Mucosa of gallbladder (tissue), 1 donor: ENCODE measurements at regions not wholly inside any gene's neighbourhood (a gene's known extent, or its start where the extent isn't known, plus 50 kb on each side); places are given as distances from the start of the nearest gene placed in this dataset.
"Not testable (repeated sequence)": the region's sequence is repeated elsewhere in the genome, so short reads cannot be mapped to it uniquely, and the experiment has no call there.

ENCODE experiments used
- DNase-seq: peaks from one replicate; pipeline ENCODE4 v3.0.0-alpha.2; 2020; ENCODE audit warnings: low spot score
- donor health status: DM: no; HTN: no; CAD: no.

DNA sequence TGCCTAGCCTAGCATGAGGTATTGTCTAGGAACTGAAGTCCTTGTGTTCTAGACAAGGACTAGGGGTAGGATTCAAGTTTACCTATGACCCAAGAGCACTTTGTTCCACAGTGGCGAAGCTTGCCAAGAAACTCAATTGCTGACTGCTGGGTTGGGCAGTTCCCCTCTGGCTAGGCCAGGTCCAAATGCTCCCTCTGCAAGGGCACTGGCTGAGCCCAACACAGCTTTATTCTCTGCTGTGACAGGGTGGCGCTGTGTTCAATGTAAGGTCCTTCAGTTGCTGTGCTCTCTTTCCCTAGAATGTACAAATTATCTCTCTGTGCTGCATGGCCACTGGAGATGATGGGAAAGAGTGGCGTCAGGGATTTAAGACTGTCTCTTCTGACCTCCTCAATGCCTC is 950.8 kb downstream of the HACE1 start:
- no peak for DNase-seq

DNA sequence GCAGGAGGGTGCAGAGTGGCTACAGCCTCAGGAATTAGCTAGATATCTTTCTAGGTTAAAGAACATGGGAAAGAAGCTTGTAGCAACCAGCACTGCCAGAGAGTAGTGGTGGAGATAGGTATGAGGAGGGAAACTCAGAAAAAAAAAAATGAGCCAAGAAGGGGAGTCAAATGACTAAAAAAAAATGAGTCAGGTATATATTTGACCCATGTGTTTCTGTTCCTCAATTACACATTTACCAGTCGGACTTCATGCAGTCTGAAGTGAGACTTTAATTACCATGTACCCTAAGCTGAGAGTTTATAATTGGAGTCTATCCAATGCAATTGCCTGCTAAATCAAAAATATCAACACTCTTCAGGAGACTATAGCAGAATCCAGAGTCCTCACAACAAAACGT is 964.6 kb downstream of the HACE1 start:
- DNase-seq, result no peak

DNA sequence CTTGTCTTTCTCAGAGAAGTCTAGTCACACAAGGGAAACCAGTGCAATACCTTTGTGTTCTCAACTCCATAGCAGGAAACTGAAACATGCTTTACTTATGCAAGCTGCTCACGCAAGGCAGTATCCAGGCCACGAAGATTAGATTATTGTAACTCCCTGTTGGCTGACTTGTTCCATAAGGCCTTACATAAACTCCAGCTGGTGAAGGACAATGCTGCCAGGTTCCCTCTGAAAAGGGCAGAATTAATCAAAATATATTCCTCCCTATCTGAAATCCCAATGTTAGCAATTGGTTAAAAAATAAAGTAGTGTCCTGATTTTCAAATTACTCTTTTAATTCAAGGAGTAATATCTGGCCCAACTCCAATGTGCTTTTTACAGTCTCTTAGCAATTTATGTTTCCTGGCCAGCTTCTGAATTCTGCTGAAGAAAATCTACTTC is 966.6 kb downstream of the HACE1 start:
- no peak for DNase-seq

- no peak for DNase-seq
These were observed 972.8 kb downstream of the HACE1 start for GRCh38 chr6:103886951-103887350.

- no peak for DNase-seq
These were observed 974.3 kb downstream of the HACE1 start for GRCh38 chr6:103885446-103885845.

DNA sequence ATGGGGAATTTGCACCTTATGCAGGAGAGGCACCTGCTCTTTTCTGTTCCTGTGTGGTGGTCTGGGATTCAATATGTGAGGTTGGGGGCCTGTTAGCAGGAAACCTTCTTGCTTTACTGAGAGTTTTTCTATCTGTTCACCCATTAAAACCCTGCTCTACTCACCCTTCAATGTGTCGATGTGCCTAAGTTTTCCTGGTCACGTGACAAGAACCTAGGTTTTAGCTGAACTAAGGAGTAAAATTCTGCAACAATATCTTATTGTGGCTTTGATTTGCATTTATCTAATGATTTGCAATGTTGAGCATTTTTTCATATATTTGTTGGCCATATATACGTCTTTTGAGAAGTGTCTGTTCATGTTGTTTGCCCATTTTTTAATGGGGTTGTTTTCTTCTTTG is 979.9 kb downstream of the HACE1 start:
- DNase-seq, result no peak

GRCh38 chr6:103875221-103875620 is 984.5 kb downstream of the HACE1 start:
- DNase-seq, result no peak

- DNase-seq, result no peak
These were observed 985.1 kb downstream of the HACE1 start for GRCh38 chr6:103874575-103874974.

DNA sequence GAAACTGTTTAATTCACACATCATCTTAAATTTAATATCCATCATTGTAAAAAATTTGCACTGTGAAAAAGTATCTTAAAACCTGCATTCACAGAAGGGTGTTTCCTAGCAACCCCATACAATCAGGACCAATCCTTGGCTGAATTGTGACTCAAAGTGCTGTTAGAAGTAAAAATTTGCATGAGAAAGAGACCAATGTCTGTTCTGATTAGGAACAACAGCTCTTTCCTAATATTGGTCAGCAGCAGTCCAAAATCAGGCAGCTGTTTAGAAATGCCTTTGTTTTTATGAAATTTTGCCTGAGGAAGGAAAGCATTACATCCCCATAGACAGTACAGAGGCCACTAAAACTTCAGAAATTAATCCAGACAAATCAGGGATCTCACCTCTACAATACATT is 987.0 kb downstream of the HACE1 start:
- DNase-seq, result no peak

GRCh38 chr6:103872233-103872632 is 987.5 kb downstream of the HACE1 start:
- DNase-seq, result no peak

GRCh38 chr6:103870970-103871369 is 988.7 kb downstream of the HACE1 start:
- no peak for DNase-seq

DNA sequence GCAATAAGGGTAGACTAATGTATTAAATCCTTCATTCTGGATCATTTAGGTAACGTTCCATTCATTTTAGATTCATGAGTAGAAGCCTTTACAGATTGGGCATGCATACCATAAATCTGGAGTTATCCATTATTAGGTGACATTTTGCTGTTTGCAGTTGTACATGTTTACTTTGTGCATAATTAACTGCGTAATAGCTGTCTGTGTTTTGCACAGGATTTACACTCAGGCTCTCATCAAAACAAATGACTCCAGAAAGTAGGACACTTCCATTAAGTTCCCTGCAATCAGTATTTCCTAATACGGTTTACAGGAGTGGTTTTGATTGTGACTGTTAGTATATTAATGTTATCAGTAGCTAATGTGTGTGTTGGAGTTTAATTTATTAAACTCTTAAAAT is 997.4 kb downstream of the HACE1 start:
- no peak for DNase-seq

DNA sequence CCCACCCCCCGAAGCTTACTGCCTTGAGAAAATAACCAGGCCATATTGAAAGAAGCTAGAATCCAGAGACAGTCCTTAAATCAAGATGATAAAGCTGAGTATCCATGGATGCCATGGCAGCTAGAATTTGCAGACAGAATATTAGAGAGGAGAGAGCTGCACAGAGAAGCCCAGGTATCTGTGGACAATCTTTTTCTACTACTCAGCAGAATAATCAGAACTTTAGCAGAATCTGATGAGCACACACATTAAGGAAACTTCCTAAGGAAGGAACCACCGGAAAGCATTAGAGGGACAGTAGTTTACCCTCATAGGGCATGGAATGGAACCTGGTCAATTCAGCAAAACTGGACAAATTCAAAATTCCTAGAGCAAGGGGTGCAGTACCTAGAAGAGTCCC is 1001.7 kb downstream of the HACE1 start:
- DNase-seq, result no peak

DNA sequence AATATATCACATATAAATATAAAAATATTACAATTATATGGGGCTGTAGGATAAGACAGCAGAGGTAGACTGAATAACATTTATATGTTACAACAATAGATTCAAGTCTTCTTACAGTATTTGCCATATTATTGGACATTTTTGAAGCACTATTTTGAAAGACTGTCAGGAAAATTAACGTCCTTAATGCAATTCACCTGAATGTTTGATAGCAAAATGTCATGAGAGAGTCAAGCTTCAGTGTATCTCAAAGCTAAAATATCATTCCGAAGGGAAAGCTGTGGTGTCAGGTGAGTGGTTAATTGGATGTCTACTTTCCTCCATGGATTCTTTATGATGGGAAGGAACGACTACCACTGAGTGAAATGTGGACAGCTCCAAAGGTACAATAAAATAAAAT is 1004.0 kb downstream of the HACE1 start:
- no peak for DNase-seq

DNA sequence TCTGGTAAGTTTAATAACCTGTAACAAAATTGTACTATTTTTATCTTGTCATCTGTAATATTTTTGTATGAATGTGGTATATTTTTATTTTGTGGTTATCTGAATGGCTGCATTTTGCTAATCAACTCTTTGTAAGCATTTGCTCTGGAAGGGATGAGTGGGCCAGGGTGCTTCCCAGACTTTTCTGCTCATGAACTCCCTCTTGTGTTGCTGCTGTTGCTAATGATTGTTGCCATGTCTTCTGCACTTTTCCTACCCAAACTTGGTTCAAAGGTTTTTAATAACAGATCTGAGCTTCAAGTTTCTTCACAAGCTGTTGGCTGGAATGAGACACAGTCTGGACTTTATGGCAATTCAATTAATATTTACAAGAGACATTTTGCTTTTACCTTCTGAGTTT is 1005.7 kb downstream of the HACE1 start:
- DNase-seq, result no peak

GRCh38 chr6:103838457-103838856 is 1021.3 kb downstream of the HACE1 start:
- DNase-seq, result no peak

DNA sequence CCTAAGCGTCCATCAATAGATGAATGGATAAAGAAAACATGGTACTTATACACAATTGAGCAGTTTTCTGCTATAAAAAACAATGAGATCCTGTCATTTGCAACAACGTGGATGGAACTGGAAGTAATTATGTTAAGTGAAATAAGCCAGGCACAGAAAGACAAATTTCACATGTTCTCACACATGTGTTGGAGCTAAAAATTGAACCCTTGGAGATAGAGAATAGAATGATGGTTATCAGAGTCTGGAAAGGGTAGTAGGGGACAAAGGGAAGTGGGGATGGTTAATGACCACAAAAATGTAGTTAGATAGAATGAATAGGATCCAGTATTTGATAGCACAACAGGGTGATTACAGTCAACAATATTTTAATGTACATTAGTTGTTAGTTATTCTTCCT is 1033.5 kb downstream of the HACE1 start:
- DNase-seq, result no peak

DNA sequence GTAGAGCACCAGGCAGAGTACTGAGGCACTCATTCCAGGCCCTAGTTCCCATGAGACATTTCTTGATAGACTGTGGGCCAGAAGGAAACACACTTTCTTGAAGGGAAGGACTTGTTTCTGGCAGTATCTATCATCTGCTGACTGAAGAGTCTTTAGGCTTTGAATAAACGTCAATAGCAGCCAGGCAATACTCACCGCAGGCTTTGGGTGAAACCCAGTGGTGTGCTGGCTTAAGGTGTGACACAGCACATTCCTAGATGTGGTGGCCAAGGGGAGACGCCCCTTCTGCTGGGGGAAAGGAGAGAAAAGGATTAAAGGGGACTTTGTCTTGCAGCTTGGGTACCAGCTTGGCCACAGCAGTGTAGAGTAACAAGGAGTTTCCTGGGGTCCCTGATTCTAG is 1039.6 kb downstream of the HACE1 start:
- no peak for DNase-seq

DNA sequence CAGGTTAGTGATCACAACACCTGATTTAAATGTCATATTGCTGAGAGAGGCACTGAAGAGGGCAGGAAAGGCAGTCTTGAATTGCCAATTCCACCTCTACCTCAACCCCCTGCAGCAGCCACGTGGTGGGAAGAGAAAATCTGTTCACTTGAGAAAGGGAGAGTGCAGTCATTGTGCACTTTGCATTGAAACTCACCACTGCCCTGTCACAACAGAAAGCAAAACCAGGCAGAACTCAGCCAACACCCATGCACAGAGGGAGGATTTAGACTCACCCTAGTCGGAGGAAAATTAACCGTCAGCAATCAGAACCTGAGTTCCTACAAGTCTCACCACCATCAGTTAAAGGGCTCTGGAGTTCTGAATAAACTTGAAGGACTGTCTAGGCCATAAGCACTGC is 1040.2 kb downstream of the HACE1 start:
- no peak for DNase-seq

DNA sequence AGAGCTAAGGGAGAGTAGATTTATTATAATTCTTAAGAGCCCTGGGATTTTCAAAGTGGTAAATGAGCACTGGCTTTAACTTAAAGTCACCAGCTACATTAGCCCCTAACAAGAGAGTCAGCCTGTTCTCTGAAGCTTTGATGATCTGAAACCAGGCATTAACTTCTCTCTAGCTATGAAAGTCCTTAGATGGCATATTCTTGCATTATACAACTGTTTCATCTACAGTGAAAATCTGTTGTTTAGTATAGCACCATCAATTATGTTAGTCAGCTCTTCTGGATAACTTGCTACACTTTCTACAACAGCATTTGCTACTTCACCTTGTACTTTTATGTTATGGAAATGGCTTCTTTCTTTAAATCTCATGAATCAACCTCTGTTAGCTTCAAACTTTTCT is 1046.7 kb downstream of the HACE1 start:
- no peak for DNase-seq

DNA sequence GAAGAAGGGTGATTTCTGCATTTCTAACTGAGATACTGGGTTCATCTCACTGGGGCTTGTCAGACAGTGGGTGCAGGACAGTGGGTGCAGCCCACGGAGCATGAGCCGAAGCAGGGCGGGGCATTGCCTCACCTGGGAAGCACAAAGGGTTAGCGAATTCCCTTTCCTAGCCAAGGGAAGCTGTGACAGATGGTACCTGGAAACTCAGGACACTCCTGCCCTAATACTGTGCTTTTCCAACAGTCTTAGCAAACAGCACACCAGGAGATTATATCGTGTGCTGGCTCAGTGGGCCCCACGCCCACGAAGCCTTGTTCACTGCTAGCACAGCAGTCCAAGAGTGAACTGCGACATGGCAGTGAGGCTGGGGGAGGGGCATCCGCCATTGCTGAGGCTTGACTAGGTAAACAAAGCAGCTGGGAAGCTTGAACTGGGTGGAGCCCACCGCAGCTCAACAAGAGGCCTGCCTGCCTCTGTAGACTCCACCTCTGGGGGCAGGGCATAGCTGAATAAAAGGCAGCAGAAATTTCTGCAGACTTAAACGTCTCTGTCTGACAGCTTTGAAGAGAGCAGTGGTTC is 1057.7 kb downstream of the HACE1 start:
- not testable (repeated sequence) for DNase-seq

- DNase-seq, result no peak
These were observed 1059.6 kb downstream of the HACE1 start for GRCh38 chr6:103799971-103800670.

GRCh38 chr6:103798166-103798565 is 1061.6 kb downstream of the HACE1 start:
- no peak for DNase-seq

- DNase-seq, result no peak
These were observed 1062.0 kb downstream of the HACE1 start for GRCh38 chr6:103797738-103798137.
